Mammary epithelial cell (primary cell): ENCODE measurements at regions not wholly inside any gene's neighbourhood (a gene's known extent, or its start where the extent isn't known, plus 50 kb on each side); places are given as distances from the start of the nearest gene placed in this dataset.

ENCODE experiments used
- EZH2 ChIP-seq: IDR thresholded peaks from 2 replicates; pipeline ENCODE4 v1.6.1; 2012; ENCODE audit warnings: low read length, inconsistent platforms, borderline replicate concordance
- TF ChIP-seq, protein P1 (sequence below), 2 donors: IDR thresholded peaks in 1 of 2; conservative IDR thresholded peaks in 1 of 2; 2 replicates each; pipeline ENCODE4 v1.5.1; 2011 to 2012; ENCODE audit warnings: inconsistent platforms in 2 of 2, low read length in 2 of 2, mild to moderate bottlenecking in 2 of 2, control low read depth in 1 of 2, low read depth in 1 of 2; ENCODE audit not compliant: insufficient read depth in 1 of 2; ENCODE audit errors: extremely low read depth in 1 of 2

DNA sequence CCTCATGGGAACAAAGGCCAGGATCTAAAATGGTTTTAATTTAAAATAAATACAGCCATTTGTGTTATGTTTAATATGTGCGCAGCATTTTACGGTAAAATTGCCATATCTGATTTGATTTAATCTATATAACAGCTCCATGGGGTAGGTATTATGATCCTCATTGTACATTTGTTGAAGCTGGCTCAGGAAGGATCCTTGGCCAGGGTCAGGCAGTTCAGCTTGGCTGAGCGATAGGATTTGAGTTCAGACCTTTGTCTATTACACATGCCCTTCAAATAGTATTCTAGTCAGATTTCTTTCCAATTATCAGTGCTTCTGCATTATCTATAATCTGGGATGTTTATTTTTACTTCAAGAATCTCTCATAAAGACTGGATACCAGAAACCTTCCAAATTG, 950.4 kb upstream of the EEF2KMT start:
- TF ChIP-seq, protein P1, sequence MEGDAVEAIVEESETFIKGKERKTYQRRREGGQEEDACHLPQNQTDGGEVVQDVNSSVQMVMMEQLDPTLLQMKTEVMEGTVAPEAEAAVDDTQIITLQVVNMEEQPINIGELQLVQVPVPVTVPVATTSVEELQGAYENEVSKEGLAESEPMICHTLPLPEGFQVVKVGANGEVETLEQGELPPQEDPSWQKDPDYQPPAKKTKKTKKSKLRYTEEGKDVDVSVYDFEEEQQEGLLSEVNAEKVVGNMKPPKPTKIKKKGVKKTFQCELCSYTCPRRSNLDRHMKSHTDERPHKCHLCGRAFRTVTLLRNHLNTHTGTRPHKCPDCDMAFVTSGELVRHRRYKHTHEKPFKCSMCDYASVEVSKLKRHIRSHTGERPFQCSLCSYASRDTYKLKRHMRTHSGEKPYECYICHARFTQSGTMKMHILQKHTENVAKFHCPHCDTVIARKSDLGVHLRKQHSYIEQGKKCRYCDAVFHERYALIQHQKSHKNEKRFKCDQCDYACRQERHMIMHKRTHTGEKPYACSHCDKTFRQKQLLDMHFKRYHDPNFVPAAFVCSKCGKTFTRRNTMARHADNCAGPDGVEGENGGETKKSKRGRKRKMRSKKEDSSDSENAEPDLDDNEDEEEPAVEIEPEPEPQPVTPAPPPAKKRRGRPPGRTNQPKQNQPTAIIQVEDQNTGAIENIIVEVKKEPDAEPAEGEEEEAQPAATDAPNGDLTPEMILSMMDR (conservative IDR thresholded peaks at IDR 0.05 in 1 of 2, IDR thresholded peaks at IDR 0.05 in 1 of 2; ENCODE audit: extremely low read depth in 1 of 2, insufficient read depth in 1 of 2, low read depth in 1 of 2, low read length in 2 of 2): no peak
- TF ChIP-seq EZH2: no peak
